ENCODE measurements at regions not wholly inside any gene's neighbourhood (a gene's known extent, or its start where the extent isn't known, plus 50 kb on each side); places are given as distances from the start of the nearest gene placed in this dataset.
"Not testable (repeated sequence)": the region's sequence is repeated elsewhere in the genome, so short reads cannot be mapped to it uniquely, and the experiment has no call there.

GRCh38 chr2:12882393-12882792, 165.7 kb downstream of the TRIB2 start:
- DNase-seq = no peak

DNA sequence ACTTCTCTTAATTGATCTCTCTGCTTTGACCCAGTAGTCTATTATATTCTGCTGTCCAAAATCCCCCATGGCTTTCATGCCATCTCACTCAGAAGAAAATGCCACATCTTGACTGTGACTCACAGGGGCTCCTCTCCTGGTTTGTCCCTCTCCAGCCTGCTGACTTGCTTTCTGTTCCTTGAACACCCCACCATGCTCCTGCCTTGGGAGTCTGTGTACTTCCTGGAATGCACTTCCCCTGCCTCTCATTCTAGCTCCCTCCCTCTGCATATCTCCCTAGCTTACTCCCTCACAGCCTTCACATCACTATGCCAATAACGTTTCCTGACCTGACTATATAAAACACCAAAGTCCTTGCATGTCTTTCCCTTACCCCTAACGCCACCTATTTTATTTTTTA, 167.2 kb downstream of the TRIB2 start:
- DNase-seq = no peak

DNA sequence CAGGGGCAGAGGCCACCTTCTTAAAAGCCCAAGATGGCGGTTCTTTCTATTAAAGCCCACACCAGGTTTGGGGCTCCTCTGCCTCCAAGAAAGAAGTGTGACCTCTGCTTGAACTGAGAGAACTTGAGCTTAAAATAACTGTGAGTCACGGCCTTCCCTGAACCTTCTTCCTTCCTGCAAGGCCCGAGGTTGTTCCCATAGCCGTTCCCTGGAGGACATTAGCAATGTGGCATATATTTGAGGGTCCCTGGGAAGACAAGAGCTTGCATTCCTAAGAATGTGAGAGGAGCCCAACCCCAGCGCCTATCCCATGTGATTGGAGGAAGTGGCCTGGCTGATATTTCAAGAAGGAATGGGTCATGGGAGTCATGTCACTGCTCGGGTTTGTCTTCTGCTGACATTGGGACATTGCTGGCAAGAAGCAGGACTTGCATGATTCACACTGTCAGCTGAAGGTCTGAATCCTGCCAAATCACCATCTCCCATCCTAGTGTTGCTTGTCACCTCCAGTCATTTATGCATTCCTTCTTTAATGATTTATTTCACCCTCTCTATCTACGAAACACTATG, 168.1 kb downstream of the TRIB2 start:
- DNase-seq = no peak

- no peak for DNase-seq
Measured at GRCh38 chr2:12890066-12890465, 173.3 kb downstream of the TRIB2 start.

DNA sequence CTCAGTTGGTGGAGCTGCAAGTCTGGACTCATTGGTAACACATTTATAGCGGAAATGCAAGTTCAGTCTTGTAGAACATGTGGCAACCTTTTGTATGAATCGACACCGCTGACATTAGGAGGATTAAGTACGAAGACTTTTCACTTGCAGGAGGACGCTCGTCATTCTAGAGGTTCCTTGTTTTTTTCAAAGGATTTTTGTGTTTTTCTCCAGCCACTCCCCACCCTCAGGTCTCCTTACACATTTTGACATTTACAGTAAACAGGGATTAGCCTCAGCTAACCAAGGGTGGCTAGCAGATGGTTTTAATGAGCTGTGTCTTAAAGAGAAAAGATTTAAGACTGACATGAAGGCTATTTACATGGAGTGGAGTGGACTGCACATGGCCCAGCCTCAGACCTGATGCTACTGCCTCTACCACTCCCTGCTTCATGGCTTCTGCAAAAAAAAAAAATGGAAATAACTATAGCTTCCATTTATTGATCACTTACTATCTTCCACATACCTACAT, 173.8 kb downstream of the TRIB2 start:
- DNase-seq = no peak

DNA sequence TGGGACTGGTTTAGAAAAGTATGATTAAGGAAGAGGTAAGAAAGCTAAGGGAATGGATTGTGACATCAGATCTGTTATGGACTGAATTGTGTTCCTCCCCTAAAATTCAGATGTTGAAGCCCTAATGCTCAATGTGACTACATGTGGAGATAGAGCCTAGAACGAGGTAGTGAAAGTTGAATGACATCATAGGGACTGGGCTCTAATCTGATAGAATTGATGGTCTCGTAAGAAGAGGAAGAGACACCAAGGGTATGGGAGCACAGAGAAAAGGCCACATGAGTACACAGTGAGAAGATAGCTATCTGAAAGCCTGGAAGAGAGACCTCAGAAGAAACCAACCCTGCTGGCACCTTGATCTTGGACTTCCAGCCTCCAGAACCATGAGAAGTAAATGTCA, 178.3 kb downstream of the TRIB2 start:
- no peak for DNase-seq

- DNase-seq = no peak
Measured at GRCh38 chr2:12896318-12896982, 179.7 kb downstream of the TRIB2 start.

DNA sequence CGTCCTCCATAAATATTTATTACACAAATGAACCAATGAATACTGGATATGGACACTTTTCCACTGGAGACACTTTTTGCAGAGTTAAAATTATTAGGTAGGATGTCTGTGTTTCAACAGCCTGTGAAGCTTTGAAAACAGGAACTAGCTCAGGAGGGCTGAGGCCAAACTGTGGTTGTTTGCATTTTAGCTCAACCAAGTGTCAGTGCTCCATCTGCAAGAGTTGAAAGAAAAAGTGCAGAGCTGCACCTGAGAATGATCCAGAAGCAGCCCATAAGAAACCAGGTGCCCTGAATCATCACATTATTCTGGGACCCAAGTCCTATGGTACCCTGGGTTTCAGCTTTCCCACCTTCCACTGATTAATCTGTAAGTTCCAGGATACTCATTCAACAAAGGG, 180.4 kb downstream of the TRIB2 start:
- DNase-seq = no peak

DNA sequence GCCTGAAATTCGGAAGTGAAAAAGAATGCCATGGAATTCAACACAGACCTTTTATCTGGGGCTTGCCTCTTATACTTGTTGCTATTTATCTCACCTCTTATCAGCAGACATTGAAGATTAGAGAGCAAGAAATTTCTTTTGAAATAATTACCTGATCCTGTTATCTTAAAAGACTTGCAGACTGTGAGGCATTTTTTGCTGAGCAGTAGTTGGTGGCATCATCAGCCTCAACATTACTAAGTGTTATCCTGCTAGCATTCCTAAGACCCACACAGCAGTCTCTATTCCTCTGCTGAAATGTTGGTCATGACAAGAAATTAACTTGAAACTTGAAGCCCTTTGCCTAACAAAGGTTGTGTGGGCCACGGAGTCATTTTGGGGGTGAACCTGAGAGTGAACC, 186.5 kb downstream of the TRIB2 start:
- DNase-seq = no peak

DNA sequence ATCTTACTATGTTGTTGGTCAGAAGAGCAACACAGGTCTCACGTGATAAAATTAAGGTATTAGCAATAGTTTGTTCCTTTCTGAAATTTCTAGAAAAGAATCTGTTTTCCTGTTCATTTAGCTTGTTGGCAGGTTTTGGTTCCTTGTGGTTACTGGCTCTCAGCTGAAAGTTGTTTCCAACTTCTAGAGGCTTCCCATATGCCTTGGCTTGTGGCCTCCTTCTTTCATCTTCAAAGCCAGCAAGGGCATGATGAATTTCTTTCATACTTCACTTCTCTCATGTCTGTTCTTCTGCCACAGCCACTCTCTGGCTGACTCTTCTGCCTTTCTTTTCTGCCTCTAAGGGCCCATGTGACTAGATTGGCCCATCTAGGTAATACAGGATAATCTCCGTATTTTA, 193.7 kb downstream of the TRIB2 start:
- DNase-seq = no peak

DNA sequence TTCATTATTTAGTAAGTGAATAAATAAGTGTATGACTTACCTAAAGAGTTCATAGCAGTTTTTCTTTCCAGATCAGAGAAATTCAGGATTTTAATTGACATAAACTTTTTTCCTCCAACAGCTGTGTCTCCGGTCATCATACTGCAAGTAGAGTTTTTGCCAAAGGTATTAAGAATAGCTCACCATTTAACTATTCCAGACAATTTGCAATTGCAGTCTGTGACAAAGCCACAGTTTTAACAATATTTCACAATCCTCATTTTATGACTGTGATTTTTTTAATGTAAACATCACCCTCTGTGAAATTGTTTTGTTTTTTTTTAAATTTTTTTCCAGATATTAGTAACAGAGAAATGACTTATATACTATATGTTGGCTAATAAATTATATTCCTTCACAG, 199.1 kb downstream of the TRIB2 start:
- DNase-seq = no peak

- no peak for DNase-seq
Measured at GRCh38 chr2:12918138-12918834, 201.6 kb downstream of the TRIB2 start.

GRCh38 chr2:12918835-12919445, 202.2 kb downstream of the TRIB2 start:
- DNase-seq = no peak

DNA sequence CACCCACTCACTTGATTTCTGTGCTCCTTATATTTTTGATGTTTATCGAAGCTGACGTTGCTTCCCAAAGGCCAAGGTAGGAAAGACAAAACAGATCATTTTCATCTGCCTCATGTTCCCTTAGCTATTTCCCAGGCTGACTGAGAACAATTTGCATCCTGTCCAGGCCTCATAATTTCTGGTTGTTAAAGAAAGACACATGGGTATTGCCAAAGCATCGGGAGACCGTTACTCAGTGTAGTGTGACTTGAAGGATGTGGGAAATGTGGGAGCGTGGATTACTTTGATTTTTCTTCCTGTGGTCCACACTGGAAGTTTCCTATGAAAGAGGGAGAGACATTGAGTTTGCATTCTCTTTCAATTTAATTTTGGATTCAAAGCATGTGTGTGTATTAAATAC, 204.6 kb downstream of the TRIB2 start:
- DNase-seq = no peak

DNA sequence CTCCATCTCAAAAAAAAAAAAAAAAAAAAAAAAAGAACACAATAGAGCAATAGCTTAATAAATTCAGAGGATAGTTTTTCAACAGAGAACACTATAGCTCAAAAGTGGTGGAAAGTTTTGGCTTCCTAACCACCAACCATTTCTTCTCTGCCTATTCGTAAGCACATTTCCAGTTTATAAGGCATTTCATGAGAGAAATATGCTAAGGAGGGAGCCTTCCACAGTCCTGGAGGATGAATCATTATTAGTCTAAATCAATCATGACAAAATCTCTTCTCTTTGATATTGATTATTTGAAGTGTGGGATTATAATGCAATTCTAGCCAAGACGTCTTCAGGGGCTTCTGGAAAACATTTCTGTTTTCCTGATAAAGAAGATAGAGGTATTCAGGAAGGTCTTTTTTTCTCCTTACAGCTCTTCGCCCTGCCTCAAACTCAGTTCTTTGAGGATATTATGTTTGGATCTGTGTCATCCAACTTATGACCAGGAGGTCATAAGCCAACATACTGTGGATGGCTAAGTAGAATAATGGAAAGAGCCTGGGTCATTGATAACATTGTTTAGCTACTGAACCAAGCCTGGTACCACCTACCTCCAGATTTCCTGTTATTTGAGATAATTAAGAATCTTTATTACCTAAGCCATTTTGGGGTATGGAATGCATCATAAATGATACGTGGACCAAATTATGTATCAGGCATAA, 207.3 kb downstream of the TRIB2 start:
- no peak for DNase-seq

GRCh38 chr2:12926641-12927040, 209.9 kb downstream of the TRIB2 start:
- not testable (repeated sequence) for DNase-seq

GRCh38 chr2:12928197-12928774, 211.6 kb downstream of the TRIB2 start:
- no peak for DNase-seq

GRCh38 chr2:12928775-12929401, 212.2 kb downstream of the TRIB2 start:
- DNase-seq = no peak

GRCh38 chr2:12929758-12930157, 213.0 kb downstream of the TRIB2 start:
- DNase-seq = no peak

DNA sequence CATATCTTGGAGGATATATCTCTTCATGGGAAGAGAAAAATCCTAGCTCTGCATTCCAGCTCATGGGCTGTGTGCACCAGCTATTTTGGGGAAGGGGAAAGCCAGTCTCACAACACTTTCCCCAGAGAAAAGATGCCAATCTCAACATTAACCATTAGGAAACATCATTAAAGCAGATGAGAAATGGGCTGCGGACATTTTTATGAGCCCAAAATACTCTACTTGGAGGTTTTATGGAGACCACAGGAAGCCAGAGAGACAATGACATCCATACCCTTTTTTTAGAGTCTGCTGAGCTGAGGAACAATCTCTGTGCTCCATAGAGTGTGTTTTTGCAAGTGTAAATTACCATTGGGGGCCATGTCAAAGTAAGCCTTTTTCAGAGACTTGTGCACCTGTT, 213.7 kb downstream of the TRIB2 start:
- DNase-seq = no peak

GRCh38 chr2:12931186-12931844, 214.6 kb downstream of the TRIB2 start:
- DNase-seq = no peak

- no peak for DNase-seq
Measured at GRCh38 chr2:12932192-12932591, 215.5 kb downstream of the TRIB2 start.
